DMS53 treated with DMSO at 0.1 percent for 48 hours (cell line): ENCODE measurements at regions not wholly inside any gene's neighbourhood (a gene's known extent, or its start where the extent isn't known, plus 50 kb on each side); places are given as distances from the start of the nearest gene placed in this dataset.

Source experiments
- DNase-seq: peaks from one replicate; lab custom pipeline; 2025; ENCODE audit not compliant: unreplicated experiment; lab: John Stamatoyannopoulos, UW

DNA sequence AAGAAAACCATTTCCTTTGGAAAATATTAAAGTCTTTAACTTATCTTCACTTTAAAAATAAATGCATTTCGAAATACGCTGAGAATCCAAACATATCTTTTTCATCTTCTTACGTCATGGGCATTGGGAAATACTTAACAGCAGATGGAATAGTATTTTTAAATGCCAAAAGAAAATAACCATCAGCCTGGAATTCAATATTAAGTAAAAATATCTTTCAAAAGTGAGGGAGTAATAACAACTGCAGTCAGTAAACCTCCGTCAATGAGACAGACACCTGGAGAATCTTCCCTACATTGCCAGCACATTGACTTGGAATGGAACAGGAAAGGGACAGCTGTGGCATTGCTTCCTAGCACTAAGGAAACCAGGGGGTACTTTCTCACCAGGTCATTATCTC lies 290.4 kb upstream of the TNP1 start:
- DNase-seq: no peak

GRCh38 chr2:217149087-217149660 lies 289.3 kb upstream of the TNP1 start:
- no peak for DNase-seq

- DNase-seq: no peak
Measured at GRCh38 chr2:217147818-217148217, 288.0 kb upstream of the TNP1 start.

DNA sequence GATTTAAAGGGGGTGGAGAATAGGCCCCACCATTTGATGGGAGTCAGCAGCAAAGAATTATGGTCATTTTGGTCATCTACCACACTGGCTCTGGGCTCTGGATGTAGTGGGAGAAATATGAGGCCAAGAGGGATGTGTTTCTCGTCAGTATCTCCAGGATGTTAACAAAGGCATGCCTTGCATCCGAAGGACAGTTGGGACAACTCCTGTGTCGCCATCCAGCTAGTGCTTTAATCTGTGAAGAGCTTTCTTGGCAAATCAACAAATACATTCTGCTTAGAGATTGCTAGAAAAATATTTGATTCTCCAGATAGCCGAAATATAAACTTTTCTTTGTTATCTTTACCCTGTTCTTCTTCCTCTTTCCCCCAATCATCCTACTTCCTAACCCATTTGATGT lies 287.1 kb upstream of the TNP1 start:
- no peak for DNase-seq

DNA sequence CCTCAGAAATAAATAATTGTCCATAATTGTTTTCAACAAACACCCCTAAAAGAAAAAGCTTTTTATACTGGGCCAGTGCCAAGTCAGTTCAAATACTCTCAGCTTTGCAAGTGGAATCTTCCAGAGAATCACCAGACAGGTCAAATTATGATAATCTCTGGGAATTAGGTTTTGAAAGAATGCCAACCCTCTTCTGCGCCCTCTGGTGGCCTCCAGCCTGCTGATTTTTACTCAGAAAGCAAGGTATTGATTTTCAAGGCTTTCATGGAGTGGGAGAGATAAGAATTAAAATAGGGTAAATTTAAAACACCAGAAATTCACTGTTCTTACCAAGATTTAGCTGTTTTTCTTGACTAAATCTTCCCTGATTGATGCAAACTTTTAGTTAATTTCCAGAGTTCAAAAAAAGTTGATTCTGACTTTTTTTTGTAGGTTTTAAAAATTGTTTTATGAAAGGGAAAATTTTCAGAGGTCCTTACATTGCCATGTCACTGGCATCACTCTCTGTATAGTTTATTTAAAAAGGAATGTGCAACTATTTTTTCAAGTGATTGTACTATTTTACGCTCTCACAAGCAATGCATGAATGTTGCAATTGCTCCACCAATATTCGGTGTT lies 282.9 kb upstream of the TNP1 start:
- DNase-seq: peak; percentile 9

DNA sequence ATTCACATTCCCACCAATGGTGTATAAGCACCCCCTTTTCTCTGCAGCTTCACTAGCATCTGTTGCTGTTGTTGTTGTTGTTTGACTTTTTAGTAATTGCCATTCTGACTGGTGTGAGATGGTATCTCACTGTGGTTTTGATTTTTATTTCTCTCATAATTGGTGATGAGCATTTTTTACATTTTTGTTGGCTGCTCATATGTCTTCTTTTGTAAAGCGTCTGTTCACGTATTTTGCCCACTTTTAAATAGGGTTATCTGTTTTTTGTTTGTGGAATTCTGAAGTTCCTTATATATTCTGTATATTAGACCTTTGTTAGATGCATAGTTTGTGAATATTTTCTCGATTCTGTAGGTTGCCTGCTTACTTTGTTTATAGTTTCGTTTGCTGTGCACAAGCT lies 278.4 kb upstream of the TNP1 start:
- DNase-seq: no peak

- DNase-seq: no peak
Measured at GRCh38 chr2:217127744-217128143, 267.9 kb upstream of the TNP1 start.

DNA sequence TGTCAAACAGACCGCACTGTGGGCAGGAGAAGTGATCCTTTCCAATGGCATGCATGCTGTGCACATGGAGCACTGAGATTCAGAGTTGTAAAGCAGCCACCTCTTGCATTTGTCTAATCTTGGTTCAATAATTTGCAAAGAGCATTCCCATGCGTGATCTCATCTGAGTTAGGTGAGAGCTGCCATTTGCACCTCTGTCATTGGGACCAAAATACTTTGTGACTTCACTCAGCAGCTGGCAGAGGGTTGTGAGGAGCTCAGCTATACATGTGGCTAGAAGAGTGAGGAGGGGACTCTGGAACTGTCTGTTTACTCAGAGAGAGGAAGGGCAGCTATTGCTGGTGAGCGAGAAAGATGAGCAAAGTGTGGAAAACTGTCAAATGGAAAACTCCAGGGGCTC lies 265.1 kb upstream of the TNP1 start:
- no peak for DNase-seq

DNA sequence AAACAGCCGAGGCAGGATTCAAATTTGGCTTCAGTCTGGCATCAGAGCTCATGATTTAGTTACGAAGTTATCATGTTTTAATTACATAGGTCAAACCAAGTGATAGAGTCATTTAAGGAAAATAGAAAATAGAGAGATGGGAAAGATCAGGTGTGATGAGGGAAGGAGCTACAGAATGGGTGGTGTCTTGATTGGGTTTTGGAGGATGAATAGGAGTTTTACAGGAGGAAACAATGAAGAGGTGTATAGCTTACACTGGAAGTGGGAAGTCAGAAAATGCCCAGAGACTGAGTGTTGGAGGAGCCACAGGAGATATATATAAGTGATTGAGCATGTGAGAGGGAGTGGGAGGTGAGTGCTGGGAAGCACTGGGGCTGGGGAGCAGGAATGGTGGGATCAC lies 264.2 kb upstream of the TNP1 start:
- DNase-seq: no peak

DNA sequence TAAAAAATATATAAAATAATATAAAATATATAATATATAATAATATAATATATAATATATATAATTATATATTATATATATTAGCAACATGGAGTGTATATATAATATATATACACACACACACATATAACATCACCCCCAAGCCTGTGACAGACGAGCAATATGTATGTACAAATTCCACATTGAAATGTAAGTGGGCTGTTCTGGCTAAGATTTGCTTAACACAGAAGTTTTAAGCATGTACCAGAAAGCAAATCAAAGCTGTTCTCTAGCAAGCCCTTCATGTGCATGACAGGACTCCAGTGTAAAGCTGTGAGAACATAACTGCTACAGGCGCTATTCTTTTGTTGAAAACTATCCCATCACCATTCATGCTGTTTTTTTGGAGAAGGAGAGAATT lies 261.7 kb upstream of the TNP1 start:
- no peak for DNase-seq

DNA sequence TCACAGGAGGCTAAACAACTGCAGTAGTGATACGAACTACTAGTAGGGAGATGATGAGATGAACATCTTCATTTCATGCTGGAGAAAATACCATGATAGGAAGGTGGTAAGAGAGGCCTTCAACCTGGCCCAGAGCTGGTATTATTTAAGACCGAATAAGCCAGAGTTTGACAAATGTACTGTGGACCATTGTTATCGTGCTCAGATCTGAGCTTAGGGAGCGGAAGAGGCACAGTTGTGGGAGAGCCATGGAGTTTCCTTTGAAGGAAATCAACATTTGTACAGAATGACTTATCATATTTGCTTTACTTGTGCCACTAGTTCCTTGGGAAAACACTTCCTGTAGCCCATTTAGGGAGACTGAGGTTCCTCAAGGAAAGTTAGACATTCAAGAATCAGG lies 260.6 kb upstream of the TNP1 start:
- no peak for DNase-seq

DNA sequence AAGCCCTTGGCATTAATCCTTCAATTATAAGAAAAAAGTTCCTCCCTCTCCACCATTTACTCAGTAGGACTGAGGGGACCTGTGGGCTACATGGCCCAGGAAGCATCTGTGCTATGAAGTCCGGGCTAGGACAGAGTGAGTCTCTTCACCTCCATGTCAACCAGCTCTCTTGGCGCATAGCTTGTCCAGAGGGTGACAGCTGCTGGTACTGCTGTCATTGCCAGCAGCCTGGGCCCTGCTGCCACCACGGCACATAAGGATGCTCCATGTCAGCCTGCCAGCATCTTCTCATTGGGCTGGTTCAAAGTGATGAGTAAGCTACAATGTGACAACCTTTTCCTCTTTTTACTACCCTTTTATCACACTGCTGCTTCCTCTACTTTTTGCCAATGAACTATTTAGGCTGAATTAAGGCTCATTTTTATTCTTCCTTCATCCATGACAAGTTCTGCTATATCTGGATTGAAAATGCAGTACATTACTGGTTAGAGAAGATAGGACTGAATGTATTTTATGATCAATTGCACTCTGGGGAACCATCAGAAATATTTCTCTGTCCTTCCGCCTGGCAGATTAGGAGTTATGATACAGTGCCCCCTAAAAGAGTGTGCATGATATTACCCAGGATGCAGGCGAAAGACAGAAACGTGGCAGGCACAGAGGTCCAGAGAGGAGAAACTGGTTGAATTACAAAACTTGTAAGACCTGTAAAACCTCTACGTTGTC lies 258.9 kb upstream of the TNP1 start:
- DNase-seq: no peak

DNA sequence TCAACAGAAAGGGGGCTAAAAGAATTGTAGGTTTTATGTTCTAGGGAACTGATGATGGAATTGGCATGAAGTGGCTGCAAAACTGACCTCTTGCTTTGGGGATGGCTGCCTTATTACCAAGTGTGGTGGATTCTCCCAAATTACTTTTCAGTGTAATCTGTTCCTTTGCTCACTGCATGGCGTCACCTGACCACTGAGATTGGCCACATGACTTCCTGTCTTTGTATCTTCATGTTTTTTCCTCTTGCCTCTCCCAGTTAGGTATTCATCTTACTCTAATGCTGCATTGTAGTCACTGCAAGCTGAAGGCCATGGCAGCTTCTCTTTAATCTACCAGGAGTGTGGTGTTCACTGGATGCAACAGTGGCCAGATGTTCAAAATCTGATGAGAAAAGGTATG lies 257.7 kb upstream of the TNP1 start:
- no peak for DNase-seq

- no peak for DNase-seq
Measured at GRCh38 chr2:217116610-217117009, 256.7 kb upstream of the TNP1 start.

- DNase-seq: no peak
Measured at GRCh38 chr2:217114117-217114516, 254.3 kb upstream of the TNP1 start.

DNA sequence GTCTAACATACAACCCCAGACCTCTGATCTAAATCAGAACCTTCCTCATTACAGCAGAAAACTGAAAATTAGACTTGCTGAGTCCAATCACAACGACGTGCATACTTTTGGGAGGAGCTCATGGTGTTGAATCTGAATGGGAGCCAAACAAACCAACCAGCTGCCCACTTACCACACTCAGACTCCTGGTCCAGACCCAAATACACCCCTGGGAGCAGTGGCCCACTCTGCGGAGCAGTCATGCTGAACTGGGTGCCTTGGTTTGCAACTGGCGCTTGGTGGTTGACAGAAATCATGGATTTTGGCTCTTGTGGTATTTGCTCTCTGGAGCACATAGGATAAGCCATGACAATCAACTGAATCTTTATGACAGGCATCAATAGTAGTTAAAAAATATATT lies 253.6 kb upstream of the TNP1 start:
- no peak for DNase-seq

DNA sequence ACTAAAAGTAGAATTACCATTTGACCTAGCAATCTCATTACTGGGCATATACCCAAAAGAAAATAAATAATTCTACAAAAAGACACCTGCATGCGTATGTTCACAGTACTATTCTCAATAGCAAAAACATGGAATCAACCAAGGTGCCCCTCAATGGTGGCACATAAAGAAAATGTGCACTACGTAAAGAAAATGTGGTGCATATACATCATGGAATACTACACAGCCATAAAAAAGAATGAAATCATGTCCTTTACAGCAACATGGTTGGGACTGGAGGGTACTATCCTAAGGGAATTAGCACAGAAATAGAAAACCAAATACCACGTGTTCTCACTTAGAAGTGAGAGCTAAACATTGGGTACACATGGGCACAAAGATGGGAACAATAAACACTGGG lies 250.7 kb upstream of the TNP1 start:
- no peak for DNase-seq

DNA sequence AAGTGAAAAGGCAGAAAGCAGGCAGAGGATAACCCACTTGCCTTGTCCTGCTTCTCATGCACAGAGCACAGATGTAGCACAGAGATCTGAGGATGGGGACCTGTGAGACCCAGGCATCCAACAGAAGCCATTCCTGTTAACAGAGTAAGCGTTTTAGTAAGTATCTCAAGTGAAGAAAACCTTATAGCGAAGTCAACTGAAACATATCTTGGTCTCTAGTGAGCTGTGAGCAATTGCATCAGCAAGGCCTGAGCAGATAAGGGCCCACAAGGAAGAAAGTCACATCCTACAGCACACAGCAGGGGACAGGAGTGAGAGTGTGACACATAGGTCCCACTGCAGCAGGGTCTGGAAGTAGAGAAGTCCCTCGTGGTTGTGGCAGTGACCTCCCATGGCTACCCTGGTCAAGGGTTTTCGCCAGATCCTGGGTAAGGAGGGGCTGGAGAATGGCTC lies 248.7 kb upstream of the TNP1 start:
- DNase-seq: no peak

- DNase-seq: no peak
Measured at GRCh38 chr2:217108086-217108485, 248.2 kb upstream of the TNP1 start.

GRCh38 chr2:217107480-217107879 lies 247.6 kb upstream of the TNP1 start:
- DNase-seq: no peak

- DNase-seq: no peak
Measured at GRCh38 chr2:217106650-217107014, 246.8 kb upstream of the TNP1 start.

DNA sequence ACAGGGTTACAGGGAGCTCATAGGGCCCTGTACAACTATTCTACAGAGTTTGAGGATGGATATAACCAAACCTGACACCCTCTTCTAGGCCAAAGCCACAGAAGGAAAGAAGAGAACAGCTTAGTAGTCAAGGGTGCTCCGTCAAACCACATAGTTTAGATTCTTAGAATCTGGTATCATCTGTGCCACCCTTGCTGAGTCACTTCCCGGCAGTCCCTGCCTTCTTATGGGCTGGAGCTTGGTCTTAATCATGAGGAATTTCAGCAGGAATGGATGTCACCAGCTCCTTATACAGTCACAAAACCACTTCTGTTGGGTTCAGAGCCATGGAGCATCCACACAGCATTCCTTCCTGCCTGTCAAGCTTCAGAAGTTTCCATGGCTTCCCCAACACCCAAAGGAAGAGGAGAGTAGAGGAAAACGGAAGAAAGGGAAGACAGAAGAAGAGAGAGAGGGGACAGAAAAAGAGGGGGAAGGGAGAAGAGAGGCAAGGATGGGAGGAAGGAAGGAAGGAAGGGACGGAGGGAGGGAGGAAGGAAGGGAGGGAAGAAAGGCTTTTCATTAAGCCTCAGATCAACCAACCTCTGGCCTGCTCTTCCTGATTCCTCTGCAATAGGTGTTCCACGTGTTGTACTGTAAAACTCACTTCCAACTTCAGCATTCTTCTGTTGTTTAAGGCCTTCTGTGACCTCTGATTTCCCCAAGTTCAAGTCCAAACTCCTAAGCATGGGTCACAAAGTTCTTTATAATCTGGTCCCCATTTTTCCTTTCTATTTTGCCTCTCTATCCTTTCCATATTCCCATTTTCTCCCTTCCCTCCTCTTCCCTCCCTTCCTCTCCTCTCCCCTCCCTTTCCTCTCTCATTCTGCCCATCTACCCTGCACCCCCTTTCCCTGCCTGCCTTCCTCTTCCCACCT lies 246.1 kb upstream of the TNP1 start:
- no peak for DNase-seq
